Neuron (in vitro differentiated cells): ENCODE measurements at regions not wholly inside any gene's neighbourhood (a gene's known extent, or its start where the extent isn't known, plus 50 kb on each side); places are given as distances from the start of the nearest gene placed in this dataset.

Source experiments
- H2AFZ ChIP-seq: one replicate; pipeline ENCODE4 v1.6.1; 2013; ENCODE audit warnings: low read depth, mild to moderate bottlenecking, inconsistent platforms, low read length, moderate library complexity
- H3K27me3 ChIP-seq: one replicate; pipeline ENCODE4 v1.6.1; 2013; ENCODE audit warnings: low read length; ENCODE audit not compliant: insufficient read depth
- H3K36me3 ChIP-seq: one replicate; pipeline ENCODE4 v1.6.1; 2013; ENCODE audit warnings: low read length; ENCODE audit not compliant: insufficient read depth
- H3K4me1 ChIP-seq: one replicate; pipeline ENCODE4 v1.6.1; 2013; ENCODE audit warnings: low read length; ENCODE audit not compliant: insufficient read depth
- H3K4me3 ChIP-seq: 2 replicates; pipeline ENCODE4 v1.5.1; 2013; ENCODE audit warnings: mild to moderate bottlenecking, low read length, moderate library complexity
- H3K9me3 ChIP-seq: one replicate; pipeline ENCODE4 v1.6.1; 2013; ENCODE audit warnings: low read length

DNA sequence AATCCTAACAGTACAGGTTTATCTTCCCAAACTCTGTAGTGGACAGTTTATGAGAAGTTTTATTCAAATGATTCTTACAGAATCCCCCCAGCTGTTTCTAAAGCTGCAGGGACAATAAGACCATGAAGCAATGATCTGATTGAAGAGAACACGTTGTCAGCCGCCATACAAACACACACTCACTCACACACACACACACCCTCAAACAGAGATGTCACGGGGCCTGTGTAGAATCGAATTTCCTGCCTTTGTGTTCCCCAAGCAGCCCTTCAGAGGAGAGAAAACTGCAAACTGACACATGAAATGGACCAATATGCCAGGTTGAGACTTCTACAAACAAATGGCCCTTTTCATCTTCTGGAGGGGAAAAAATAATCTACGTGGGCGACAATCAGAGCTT lies 80.5 kb upstream of the TBX3 start:
- H2AFZ ChIP-seq = no peak overlapping the region
- no peak overlapping the region for H3K4me3 ChIP-seq

DNA sequence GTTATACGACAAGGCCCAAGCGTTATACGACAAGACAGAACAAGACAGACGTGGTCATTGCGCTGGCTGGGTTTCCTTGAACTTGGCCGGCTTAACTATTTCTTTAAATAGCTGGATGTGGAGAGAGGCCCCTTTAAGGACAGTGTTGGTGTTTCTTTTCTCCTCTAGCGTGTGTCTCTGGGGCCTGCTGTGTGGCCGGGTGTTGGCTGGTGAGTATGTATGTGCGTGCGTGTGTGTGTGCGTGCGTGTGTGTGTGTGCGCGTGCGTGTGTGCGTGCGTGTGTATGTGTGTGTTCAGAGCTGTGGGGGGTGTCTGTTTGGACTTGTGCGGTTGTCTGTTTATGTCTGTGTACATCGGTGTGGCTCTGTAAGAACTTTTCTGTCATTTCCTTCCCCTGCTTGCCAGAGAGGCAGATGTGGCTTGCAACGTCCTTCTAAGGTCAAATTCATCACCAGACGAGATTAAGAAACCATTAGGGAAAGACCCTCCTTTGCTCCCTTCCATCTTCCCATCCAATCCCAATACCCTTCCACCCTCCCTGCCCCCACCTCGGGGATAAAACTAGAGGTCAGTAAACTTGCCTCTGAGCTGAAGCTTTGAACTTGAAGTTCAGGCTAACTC lies 78.6 kb upstream of the TBX3 start:
- no peaks in the 10 kb centered on the region for H3K4me1 ChIP-seq
- H3K27me3 ChIP-seq = no peaks in the 10 kb centered on the region
- no peak overlapping the region for H2AFZ ChIP-seq
- no peaks in the 10 kb centered on the region for H3K9me3 ChIP-seq
- no peak overlapping the region for H3K4me3 ChIP-seq
- no peaks in the 10 kb centered on the region for H3K36me3 ChIP-seq

More for the DNA sequence above, 80.5 kb upstream of the TBX3 start:
- Histone ChIP-seq H3K27me3 (no peaks in the 10 kb centered on the region), H3K9me3 (no peaks in the 10 kb centered on the region), H3K4me1 (no peaks in the 10 kb centered on the region), H3K36me3 (no peaks in the 10 kb centered on the region)

DNA sequence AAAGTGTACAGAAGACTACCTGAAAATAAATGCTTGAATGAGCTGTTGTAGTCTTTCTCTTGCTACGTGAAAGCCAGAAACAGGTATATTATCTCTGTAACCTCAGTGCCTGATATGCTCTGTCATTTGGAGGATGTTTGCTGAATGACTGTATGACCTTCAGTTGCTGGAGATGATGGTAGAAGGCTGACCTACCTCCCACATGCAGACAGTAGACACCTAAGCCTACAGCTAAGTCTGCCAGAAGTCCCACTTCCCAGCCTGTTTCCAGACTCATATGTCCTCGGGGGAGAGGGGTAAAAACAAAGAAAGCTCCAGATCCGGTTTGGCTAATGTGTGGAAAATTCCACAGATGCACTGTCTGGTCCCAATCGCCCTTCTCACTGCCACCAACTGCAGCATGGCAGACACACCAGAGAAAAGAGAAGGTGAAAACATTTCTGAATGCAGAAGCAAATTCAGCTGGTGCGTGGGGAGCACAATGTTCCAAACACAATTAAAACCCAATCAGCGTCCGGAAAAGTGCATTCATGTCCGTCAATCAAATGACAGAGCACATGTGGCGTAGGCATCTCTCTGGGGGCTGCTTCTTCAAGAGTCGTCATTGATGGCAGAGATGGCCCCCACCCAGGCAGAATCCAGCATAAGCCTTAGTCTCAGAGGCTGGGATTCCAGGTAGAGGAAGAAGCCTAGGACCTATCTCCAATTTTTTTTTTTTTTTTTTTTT lies 76.3 kb upstream of the TBX3 start:
- Histone ChIP-seq H3K4me3 (no peak overlapping the region), H3K4me1 (no peaks in the 10 kb centered on the region), H3K36me3 (no peaks in the 10 kb centered on the region), H3K27me3 (no peaks in the 10 kb centered on the region), H3K9me3 (no peaks in the 10 kb centered on the region), H2AFZ (no peak overlapping the region)

DNA sequence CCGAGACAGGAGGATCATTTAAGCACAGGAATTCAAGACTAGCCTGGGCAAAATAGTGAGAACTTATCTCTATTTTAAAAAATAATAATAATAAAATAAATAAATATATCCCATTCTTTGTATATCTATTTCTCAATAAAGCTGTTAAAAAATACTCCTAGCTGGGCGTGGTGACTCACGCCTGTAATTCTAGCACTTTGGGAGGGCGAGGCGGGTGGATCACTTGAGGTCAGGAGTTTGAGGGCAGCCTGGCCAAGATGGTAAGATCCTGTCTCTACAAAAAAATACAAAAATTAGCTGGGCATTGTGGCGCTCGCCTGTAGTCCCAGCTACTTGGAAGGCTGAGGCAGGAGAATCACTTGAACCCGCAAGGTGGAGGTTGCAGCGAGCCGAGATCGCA lies 75.7 kb upstream of the TBX3 start:
- Histone ChIP-seq H2AFZ (no peak overlapping the region), H3K4me3 (no peak overlapping the region), H3K9me3 (no peaks in the 10 kb centered on the region), H3K36me3 (no peaks in the 10 kb centered on the region), H3K4me1 (no peaks in the 10 kb centered on the region), H3K27me3 (no peaks in the 10 kb centered on the region)

DNA sequence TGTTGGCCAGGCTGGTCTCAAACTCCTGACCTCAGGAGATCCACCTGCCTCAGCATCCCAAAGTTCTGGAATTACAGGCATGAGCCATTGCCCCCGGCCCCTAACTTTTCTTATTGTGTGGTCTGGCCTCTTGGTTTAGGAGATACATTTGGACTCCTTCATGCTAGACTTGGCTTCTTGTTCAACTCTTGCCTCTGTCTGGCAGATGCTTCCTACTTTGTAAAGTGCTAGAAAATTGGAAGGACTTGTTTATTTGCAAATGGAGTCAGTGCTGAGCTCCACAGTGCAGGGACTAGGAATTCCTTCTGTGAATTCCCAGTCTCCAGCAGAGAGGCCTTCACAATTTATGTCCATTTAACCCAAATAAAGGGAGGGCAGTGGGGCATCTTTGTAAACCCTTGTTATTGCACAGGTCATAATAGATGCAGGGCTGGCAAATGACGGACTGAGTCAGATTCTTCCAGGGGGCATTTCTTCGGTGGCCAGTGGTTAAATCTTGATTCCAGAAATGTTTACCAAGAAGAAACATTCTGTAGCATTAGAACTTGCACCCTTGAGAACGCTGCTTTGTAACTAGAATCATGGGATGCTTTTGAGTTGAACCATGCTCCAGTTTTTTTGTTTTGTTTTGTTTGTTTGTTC lies 73.8 kb upstream of the TBX3 start:
- H3K4me3 ChIP-seq = no peak overlapping the region
- no peaks in the 10 kb centered on the region for H3K27me3 ChIP-seq
- no peaks in the 10 kb centered on the region for H3K36me3 ChIP-seq
- no peak overlapping the region for H2AFZ ChIP-seq
- H3K4me1 ChIP-seq = no peaks in the 10 kb centered on the region
- no peaks in the 10 kb centered on the region for H3K9me3 ChIP-seq

DNA sequence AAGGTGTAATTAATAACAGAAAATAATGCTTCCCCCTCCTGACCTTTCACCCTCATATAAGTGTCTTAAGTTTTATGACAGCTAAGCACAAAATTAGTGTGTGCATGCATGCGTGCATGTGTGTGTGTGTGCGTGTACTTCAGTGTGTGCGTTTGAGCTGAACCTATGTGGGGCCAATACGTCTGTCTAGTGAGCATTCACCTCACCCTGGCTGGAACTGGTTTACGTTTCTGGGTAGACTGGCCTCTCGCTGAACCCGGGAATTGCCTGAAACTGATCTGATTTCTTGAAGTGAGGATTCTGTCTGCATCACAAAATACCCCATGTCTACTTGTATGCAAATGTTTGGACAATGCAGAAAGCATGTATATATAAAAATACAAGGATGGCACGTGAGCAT lies 68.2 kb upstream of the TBX3 start:
- no peaks in the 10 kb centered on the region for H3K4me1 ChIP-seq
- no peaks in the 10 kb centered on the region for H3K36me3 ChIP-seq
- H2AFZ ChIP-seq = no peak overlapping the region
- no peaks in the 10 kb centered on the region for H3K9me3 ChIP-seq
- H3K27me3 ChIP-seq = no peaks in the 10 kb centered on the region
- no peak overlapping the region for H3K4me3 ChIP-seq

DNA sequence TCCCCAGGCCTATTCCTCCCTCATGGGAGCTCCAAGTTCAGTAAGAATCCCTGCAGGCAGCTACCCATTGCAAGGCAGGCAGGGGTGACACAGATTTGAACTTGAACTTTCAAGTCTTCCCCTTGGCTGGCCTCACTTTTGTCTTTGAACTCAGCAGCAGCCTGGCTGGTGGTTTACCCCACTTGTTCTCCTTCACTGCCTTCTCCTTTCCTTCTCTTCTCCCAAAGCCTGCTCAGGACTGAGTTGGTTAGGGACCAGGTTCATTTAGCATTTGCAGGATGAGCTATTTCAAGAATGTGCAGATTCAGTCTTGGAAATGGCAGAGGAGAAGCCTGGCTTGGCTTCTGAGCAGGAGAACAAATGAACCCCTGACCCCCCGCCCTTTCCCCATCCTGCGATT lies 67.7 kb upstream of the TBX3 start:
- Histone ChIP-seq H3K36me3 (no peaks in the 10 kb centered on the region), H2AFZ (no peak overlapping the region), H3K9me3 (no peaks in the 10 kb centered on the region), H3K4me1 (no peaks in the 10 kb centered on the region), H3K27me3 (no peaks in the 10 kb centered on the region), H3K4me3 (no peak overlapping the region)

DNA sequence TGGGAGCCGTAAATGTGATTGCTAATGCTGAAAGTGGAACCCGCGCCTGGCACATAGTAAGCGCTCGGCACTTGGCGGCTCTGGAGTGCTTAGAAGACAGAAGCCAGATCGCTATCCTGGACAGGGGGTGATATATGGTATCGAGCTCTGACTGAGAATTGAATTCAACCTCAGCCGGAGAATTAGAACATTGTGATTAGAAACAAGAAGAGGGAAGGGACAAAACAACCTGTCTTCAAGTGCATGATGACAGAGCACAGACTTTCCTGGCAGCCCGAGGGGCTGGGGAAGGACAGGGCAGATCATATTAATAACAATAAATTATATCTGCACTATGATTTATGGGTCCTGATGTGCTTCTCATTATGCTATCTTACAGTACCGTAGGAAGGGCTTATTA lies 66.9 kb upstream of the TBX3 start:
- H3K36me3 ChIP-seq = no peaks in the 10 kb centered on the region
- H3K4me1 ChIP-seq = no peaks in the 10 kb centered on the region
- H3K9me3 ChIP-seq = no peaks in the 10 kb centered on the region
- no peaks in the 10 kb centered on the region for H3K27me3 ChIP-seq
- H3K4me3 ChIP-seq = no peak overlapping the region
- H2AFZ ChIP-seq = no peak overlapping the region

DNA sequence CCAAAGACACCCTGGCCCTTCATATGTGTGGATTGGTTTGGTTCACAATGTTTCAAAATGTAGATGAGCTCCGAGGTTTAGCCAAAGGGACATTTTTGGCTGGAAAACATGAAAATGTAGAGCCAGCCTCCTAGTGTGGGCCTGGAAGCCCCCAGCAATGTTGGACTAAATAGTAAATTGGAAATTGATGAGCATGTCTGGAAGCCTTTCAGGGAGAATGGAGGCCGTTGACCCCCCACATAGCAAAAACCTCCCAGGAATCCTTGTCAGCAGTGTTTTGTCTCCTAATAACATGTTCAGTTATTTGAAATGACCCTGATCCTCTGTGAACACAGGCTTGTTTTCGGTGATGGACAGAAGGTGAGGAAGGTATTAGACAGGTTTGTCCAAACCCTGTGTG lies 65.1 kb upstream of the TBX3 start:
- H3K4me1 ChIP-seq = no peaks in the 10 kb centered on the region
- H3K36me3 ChIP-seq = no peaks in the 10 kb centered on the region
- H2AFZ ChIP-seq = no peak overlapping the region
- no peaks in the 10 kb centered on the region for H3K9me3 ChIP-seq
- H3K27me3 ChIP-seq = no peaks in the 10 kb centered on the region
- H3K4me3 ChIP-seq = no peak overlapping the region

DNA sequence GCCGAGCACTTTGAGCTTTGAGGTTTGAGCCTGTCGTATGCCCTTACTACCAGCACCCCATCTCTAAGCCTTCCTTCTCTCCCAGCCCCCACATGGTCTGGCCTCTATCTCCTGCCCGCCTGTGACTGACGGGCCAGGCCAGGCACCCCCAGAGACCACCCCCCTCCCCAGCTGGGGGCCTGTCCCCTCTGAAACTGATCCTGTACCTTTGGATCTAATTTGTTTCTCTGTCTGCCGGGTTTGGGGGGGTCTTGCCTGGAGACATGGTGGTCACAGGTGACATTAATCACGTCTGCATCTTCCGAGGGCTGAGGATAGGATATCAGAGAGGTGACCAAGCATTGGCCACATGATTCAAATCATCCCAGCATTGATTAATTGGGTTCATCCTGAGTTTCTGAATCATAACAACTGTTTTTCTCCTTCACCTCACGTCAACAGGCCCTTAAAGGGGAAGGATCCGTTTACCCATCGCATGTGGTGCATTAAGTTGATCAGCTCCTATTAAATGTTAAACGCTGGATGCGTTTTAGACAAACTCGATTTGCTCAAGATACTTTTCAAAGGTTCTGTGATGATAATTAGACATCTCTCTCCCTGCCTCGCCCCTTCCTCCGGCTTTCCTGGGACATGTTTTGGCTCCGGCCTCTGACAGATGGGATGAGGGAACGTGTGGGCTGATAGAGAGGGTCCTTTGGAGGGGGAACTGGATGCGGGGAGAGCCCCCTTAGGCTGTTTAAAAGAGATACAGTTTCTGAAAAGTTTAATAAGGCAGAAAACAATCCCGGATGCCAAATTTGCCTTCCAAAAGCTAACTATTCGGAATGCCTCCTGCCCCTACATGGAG lies 63.3 kb upstream of the TBX3 start:
- Histone ChIP-seq H3K9me3 (no peaks in the 10 kb centered on the region), H3K27me3 (no peaks in the 10 kb centered on the region), H3K36me3 (no peaks in the 10 kb centered on the region), H3K4me1 (no peaks in the 10 kb centered on the region), H2AFZ (no peak overlapping the region), H3K4me3 (no peak overlapping the region)

DNA sequence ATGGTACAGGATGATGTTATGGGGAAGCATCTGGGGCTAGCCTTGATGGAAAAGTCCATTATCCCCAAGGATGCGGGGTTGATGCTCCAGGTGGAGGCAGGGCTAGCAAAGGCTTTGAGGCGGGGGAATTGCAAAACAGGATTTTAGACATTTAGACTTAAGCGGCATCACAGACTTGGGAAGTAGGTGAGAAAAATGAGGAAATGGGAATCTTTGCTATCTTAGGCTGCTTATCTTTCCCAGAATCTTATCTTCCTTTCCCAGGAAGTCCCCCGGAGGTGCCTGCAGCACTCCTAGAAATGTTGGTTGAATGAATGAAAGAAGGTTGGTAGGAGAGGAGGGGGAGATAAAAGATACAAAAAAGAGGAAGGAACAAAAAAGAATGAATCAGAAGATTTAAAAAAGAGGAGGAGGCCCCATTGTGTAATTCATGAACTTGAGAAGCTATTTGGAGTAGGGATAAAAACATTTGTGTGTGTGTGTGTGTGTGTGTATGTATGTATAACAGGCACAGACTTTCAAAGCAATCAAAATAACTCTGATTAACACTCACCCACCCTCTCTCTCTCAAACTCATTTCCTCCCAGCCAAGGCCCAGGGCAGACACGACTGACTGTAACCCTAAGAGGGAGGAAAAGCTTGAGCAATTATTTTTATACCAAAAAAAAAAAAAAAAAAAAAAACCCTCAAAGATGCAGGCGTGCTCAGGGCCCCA lies 62.5 kb upstream of the TBX3 start:
- no peaks in the 10 kb centered on the region for H3K9me3 ChIP-seq
- no peak overlapping the region for H2AFZ ChIP-seq
- H3K4me3 ChIP-seq = no peak overlapping the region
- H3K27me3 ChIP-seq = no peaks in the 10 kb centered on the region
- H3K4me1 ChIP-seq = no peaks in the 10 kb centered on the region
- H3K36me3 ChIP-seq = no peaks in the 10 kb centered on the region

DNA sequence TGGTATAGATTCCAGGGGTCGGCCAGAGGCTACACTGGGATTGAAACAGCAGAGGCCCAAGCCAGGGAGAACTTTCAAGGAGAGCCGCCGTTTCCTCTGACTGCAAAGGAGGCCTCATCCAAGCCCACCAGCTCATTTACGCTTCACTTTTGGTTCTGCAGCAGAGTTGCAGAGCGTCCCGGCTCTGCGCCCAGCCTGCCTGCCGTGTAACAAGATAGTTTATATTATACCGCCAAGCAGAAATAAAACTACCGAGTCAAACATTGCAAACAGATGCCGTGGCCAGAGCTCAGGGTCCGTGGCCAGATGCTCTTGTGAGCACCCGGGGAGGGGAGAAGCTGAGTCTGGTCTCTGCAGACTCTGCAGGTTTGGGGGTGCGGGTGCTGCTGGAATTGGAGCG lies 60.7 kb upstream of the TBX3 start:
- H3K27me3 ChIP-seq = no peaks in the 10 kb centered on the region
- H3K9me3 ChIP-seq = no peaks in the 10 kb centered on the region
- H2AFZ ChIP-seq = no peak overlapping the region
- H3K4me3 ChIP-seq = no peak overlapping the region
- H3K36me3 ChIP-seq = no peaks in the 10 kb centered on the region
- no peaks in the 10 kb centered on the region for H3K4me1 ChIP-seq
